ENCODE measurements at regions not wholly inside any gene's neighbourhood (a gene's known extent, or its start where the extent isn't known, plus 50 kb on each side); places are given as distances from the start of the nearest gene placed in this dataset.
"Not testable (repeated sequence)": the region's sequence is repeated elsewhere in the genome, so short reads cannot be mapped to it uniquely, and the experiment has no call there.

DNA sequence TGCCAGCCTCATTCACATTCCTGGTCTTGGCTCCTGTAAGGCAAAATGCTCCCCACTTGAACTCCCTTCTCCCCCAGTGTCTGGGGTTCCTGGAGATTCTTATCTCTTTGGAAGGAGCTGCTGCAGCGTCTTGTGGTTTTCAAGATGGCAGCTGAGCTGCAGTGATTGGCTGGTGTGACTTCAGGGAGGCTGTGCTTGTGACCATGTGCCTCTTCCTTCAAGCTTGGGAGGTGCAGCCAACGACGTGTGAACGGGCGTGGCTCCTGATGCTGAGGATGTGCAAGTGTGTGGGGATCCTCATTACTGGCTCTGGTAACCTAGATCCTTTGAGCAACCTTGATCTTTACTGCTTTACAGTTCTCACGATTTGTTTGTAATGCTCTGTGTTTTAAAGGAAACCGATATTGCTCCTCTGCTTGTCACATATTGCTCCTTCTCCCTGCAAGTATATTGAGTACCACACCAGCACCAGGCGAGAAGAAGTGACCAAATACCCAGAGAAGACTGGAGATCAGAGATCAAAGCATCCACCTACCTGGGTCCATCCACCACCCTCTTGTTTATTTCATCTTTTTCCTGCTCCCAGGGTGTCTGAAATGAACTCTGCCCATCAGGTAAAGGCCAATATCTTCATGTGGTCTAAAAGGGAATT, 208.5 kb downstream of the FGF9 start:
- DNase-seq (ENCODE audit: low spot score), result no peak

DNA sequence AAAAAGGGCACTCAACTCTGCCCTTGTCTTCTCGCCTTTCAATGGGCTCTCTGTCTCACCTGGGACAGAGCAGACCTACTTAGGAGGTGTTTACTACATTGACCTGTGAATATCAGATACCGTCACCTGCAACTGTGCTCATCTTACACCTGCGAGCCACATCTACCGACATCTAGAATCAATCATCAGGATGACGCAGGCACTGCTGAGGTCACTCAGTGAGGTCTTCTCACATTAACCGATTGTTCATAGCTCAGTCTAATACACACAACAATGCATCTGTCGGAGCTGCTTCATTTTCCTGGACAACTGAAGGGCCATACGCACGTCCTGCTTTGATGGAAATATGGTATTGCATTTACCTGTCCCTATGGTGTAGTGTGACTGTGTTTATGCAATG, 211.9 kb downstream of the FGF9 start:
- DNase-seq (ENCODE audit: low spot score), result no peak

DNA sequence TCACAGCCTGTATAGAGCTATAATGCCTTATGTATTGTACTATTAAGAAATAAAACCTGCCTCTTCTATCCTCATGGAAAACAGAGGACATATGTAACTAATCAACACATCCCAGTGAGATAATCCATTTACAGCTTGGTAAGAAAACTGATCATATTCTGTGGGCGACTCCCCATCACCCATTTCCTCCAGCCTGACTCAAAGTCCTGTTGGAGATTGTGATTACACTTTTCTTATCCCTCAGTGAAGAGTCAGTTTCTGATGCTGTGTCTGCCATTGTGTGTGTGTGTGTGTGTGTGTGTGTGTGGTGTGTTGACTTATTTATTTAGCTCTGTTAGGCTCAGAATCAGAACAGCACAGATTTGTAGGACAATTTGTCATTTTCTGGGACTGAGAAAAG, 212.8 kb downstream of the FGF9 start:
- no peak for DNase-seq (ENCODE audit: low spot score)

DNA sequence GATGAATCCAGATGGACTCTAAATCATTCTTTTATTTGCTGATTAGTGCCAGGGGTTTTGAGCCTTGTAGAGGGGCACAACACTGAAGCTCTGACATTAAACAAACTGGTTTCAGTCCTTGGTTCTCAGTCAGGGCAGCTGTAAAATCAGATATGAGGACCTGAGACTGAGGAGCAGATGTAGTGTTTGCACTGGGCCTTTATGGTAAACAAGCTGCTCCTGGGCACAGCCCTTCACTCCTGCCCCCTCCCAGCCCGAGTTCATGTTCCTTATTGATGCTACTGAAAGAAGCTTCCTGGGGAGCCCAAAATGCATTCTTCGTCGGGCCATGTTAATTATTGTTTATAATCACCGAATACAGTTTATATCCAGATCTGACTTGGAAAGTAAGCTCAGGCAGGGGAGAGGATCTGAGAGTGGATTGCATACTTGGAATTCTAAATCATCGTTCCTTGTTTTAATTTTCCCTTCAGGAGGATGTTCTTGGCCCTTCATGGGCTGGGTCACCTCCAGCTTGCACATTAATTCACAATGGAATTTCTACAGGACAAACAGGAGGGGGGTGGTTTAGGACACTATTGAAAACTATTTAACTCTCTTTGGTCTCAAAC, 213.5 kb downstream of the FGF9 start:
- no peak for DNase-seq (ENCODE audit: low spot score)

DNA sequence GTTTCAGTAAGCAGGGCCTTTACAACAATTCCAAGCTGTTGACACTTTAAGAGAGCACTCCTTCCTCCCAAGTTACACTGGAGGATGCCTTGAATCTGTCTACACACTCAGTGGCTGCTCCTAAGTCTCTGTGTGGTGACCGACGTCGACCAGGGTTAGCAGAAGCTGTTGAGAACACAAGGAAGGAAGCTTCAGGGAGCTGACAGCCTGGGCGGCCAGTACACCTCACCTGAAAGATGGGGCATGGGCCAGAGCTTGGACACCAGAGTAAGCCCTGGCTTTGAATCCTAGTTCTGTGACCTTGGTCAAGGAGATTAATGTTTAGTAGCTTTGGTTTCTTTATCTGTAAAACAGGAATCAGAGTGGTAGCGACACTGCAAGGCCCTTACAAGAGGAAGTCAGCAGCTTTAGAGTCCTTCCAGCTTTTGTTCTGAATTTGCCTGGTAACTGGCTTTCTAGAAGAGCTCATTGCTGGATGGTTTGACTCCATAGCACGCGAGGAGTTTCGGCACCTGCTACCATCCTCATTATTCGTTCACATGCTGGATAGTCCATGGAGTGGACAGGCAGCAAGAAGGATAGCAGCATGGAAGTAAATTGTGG, 214.2 kb downstream of the FGF9 start:
- no peak for DNase-seq (ENCODE audit: low spot score)

DNA sequence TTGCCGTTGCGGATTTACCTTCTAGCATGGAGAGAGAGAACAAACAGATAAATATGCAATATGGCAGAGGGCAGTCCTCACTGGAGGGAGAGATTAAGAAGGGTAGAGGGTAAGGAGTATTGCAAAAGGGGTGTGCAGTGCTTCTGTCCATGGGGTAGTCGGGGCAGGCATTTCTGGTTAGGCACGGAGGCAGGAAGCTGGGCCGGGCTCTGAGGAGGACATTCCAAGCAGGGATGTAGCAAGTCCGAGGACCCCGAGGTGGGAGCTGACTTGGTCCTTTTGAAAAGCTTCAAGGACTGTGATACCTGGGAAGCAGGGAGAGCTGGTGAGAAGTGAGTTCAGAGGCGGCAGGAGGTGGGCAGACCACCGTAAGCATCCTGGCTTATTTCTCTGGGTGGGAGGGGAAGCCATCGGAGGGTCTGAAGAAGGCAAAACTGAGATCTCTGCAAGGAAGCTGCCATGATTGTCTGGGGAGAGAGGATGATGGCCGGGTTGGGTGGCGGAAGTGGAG, 214.9 kb downstream of the FGF9 start:
- DNase-seq (ENCODE audit: low spot score), result no peak

DNA sequence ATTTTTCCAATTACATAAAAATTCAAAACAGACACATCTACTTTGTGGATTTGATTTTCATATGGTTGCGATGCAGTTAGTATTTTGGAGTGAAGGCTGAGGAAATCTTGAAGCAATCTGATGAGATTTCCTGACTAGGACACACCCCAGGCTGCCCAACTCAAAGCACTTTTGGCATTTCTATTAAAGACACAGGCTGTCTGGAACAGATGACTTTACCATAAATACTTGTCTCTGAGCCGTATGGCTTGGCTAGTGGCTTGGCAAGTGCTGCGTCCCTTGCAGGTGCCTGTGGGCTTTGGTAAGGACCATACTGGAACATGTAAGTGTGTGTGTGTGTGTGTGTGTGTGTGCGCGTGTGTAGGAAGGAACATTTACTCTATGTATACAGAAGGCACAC, 218.8 kb downstream of the FGF9 start:
- DNase-seq (ENCODE audit: low spot score), result no peak

DNA sequence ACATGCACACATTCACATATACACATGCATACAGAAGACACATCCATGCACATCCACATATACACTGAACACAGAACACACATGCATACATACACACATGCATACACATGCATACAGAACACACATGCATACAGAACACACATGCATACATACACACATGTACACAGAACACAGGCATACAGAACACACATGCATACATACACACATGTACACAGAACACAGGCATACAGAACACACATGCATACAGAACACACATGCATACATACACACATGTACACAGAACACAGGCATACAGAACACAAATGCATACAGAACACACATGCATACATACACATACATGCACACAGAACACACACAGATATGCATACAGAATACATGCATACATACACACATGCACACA, 219.3 kb downstream of the FGF9 start:
- not testable (repeated sequence) for DNase-seq (ENCODE audit: low spot score)

DNA sequence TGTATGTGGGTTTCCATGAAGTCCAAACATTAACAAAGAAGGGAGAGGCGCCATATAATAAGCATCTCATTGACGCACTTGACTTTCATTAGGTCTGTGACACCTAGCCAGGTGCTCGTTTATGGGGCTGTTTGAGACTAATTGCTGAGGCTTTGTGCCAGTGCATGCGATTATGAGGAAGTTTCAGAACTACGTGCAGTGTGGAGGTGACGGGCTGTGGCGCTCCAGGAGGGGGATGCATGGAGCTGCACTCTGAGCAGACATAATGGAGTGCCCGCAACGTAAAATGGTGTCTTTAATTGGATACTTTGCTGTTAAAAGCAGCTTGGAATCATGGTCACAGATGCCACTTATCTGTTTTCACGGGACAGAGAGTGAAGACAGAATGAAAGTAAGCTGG, 223.2 kb downstream of the FGF9 start:
- DNase-seq (ENCODE audit: low spot score), result no peak

DNA sequence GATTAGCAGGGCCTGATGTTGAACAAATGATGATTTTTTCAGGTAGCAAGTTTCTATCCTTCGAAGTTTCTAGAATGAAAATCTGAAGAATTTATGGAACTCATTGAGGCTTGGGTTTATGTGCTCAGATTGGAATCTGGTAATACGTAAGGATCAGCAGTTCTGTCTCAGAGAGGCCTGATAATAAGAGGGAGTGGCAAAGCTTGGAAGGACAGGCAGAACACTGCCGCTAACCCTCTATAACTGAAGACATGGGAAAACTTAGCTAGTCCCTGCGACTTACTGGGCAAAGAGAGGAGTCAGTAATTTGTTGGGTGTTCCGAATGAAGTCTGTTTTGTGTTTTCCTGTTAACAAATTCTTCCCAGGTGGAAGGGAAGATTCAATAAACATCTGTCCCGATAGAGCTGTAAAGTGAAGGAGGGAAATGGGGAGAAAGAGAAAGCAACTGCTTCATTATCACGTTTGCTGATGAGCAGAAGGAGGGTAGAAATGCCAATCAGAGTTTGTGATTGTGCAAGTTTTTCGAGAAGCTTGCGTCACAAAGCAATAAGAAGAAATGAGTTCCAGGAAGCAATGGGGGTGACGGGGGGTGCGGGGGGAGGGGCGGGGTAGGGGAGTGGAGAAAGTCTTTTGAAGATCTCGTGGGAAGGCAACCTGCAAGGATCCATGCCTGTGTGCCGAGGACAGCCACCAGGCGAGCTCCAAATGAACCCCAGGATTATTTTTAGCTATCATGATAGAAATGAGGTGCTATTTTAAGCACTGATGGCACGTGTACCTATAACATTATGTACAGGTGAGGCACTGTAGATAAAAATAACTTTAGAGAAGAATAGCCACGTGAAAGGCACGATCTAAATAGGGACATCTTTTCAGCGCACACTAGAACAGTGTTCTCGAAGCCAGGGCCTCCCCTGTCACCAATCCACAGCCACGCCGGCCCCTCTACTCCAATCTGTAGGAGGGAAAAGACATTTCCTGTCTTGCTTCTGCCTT, 224.1 kb downstream of the FGF9 start:
- no peak for DNase-seq (ENCODE audit: low spot score)

DNA sequence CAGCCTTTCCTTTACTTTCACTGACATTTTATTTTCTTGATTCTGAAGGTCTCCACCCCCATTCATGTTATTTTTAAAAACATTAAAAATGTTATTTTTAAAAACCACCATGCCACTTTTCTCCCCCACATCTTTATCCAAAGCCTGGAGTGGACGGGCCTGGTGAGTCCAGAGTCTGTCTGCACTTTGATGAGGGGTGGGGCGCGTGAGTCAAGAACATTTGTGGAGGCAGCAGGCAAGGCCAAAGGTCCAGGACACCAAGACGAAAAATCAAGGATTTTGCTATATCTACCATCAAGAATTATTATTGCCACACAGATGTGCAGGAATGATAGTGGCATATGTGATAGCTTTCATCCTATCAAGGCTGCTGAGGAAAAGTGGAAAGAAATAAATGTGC, 224.9 kb downstream of the FGF9 start:
- no peak for DNase-seq (ENCODE audit: low spot score)

DNA sequence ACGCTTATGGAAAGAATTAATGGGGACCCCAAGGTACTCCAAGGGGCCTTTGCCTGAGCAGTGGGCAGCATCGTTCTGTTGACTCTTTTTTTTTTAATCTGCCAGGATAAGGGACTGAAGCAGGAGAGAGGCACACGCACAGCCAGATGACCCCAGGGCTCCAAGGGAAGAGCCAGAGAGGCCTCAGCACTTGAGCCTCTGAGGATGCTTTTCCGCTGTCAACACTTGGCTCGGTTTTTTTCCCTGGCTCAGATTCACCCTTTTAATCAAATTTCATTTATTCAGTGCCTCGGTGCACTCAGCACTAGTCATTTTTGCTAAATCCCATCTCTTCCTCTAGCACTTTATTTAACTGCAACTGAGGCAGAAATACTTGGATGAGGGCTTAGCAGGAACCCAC, 226.3 kb downstream of the FGF9 start:
- no peak for DNase-seq (ENCODE audit: low spot score)

DNA sequence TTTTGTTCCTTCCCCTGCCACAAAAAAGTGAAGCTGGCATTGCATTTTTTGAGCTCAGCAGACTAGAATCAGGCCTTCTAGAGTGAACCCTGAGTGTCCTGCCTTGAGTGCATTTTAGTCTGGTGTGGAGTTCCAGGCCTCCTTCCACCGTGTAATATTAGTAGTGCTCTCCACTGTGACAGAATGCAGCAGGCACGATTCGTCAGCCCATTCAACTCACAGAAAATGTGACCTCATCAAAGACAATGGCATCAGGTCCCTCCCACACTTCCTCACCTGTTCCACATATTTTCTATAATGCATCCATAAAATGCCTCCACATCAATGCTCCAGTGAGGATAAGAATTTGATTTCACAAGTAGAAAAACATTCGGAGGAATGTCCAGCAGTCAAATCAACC, 227.6 kb downstream of the FGF9 start:
- DNase-seq (ENCODE audit: low spot score), result no peak

DNA sequence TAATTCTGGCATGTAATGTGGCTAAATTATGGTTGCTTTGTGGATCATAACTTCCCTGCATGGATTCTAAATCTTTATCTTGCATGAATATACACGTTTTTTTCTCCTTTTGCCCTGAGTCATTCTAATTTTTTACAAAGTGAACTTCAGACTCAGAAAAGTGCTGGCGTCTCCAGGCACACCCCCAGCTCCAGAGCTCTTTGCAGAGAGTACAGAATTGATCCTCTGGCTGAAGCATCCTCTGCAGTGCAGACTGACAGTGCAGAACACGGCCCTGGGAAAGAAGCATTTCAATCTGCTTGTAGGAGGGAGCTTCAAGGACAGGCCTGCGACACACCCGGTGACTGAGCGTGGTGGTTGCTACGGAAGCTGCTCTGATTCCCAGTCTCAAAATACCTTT, 228.1 kb downstream of the FGF9 start:
- DNase-seq (ENCODE audit: low spot score), result no peak

DNA sequence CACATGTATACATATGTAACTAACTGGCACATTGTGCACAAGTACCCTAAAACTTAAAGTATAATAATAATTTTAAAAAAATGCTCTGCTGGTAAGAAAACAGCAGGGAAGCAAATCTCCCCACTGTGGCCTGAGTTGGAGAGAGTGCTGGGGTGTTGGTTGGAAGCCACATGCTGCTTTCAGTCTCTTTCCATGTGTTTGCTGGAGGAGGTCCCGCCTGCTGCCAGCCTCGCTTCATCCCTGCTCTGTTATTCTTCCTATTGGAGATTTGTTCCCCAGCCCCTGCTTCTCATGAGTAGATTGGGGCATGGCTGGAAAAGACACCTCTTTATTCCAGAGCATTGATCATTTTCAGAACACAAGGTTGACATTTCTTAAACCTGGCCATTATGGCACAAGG, 230.5 kb downstream of the FGF9 start:
- DNase-seq (ENCODE audit: low spot score), result no peak

DNA sequence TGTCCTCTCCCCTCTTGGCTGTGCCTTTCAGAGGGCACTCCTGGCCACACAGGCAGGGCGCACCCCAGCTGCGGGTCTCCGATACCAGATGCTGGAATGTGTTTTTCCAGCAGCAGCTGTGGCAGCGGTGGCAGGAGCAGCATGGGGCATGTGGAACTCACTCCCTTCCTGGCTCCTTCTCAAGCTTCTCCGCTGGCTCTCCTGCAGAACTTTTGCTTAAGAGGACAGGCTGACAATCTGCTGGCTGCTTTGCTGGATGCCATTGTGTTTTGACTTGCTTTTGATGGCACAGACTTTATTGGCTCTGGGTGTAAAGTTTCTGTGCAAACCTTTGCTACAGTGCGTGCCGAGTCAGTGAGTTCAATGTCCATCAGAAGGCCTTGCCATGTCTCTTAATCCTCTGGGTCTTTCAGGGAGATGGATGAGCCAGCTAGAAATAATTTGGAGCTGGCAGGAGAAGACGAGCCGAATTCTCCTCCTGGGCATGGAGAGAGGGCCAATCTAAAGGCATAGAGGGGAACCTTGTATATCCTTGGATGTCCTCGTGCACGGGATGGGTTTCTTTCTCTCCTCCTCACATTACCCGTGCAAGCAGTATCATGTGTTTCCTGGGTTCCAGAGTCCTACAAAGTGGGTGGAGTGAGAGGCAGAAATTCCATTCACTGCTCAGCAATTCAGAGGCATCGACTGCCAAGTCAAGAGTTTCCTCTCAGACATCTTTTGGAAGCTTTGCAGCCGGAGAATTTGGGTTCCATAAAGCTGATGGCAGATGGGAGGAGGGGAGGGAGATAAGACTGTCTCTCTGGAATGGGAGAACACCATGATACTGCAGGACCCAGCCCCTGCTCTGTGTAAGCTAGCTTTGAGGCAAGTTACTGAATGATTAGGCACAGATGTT, 231.2 kb downstream of the FGF9 start:
- DNase-seq (ENCODE audit: low spot score), result no peak

DNA sequence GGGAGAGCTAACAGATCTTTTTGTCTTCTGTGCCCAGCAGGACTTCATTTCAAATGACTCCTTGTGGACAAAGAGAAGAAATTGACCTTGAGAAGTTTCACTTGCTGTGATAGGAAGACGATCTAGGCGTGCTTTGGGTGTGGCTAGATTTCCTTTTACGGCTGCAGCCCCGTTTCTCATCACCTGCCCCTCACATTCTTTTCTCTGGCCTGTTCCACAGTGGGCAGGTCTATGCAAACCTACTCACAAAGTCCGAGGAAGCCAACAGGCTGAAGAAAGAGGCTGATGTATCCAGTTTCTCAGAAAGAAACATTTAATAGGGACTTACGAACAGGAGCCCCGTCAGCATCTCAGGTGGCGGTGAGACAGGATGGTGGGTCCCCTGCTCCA, 231.8 kb downstream of the FGF9 start:
- DNase-seq (ENCODE audit: low spot score), result no peak

DNA sequence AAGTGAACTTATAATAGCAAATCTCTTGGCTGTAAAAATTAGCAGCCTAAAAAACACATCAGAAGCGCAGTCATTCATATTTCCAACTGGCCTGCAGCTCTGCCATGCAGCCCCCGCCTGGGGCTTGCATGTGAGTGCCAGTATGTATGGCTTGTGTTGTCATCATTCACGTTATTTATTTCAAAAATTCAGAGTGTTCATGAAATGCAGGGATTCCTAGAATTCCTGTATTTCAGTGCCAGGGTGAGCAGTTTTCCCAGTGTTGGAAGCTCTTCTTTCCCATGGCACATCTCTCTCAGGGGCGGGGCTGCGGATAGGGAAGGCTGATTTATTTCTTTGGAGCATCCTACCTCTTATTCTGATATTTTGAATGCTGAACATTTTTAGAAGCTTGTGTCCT, 234.6 kb downstream of the FGF9 start:
- DNase-seq (ENCODE audit: low spot score), result no peak

DNA sequence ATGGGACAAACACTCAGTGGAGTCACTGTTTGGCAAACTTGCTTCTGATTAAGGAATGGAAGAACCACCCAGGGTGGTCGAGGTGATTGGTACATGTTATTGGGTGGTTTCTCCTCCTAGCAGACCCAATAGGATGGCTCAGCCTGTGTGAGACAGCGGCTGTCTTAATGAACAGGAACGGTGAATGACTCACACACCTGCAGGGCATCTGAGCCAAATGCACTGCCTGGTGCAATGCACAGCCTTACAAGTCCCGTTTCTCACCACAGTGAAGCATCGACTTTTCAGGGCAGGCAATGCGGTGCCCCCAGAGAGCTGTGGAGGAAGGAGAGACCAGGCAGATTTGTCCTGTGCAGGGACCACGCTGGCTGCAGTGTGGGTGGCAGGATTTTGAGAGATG, 238.5 kb downstream of the FGF9 start:
- no peak for DNase-seq (ENCODE audit: low spot score)

DNA sequence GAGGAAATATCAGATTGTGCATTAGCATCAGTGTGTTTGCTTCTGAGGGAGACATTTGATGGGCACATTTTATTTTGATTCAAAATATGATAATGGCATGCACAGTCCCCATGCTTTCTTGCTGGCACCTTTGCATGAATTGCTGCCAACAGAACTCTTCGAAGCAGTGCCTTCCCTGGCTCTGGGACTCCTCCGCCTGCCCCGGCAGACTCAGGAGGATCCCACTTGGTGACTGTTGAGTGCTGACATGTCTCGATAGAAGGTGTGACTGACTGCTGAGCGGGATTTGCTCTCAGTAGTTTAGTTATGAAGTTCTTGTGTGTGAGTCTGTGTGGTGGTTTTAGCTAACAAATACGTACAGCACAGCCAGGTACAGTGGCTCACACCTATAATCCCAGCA, 239.7 kb downstream of the FGF9 start:
- DNase-seq (ENCODE audit: low spot score), result no peak

DNA sequence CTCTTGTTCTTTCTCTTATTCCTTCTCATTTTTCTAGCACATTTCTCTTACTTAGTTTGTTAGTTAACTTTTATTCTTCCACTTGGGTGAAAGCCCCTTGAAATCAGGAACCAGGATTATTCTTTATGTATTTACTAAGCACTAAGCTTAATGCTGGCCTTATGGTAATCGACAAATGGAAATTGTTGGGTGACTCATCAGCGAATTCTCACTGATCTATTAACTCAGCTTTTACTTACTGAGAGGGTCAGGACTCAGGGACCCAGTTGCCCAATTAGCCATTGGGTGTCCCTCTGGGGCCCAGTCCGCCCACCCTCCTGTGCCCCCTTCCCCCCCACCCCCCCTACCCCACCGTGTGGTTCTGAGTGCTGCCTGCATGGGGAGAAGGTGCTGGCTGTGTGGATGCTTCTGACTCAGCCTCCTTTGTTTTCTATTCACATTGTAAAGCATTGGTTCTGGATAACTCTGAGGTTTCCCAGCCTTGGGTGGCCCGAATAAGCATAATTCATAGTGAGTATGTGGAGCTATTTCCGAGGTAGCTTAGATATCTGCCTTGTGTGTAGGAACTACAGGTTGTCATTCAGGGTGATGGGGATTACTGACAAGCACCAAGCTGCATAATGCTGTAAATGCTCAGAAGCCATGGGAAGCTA, 240.9 kb downstream of the FGF9 start:
- DNase-seq (ENCODE audit: low spot score), result no peak

All from cerebellar cortex (tissue), 1 donor.